ENCODE measurements at regions not wholly inside any gene's neighbourhood (a gene's known extent, or its start where the extent isn't known, plus 50 kb on each side); places are given as distances from the start of the nearest gene placed in this dataset.

DNA sequence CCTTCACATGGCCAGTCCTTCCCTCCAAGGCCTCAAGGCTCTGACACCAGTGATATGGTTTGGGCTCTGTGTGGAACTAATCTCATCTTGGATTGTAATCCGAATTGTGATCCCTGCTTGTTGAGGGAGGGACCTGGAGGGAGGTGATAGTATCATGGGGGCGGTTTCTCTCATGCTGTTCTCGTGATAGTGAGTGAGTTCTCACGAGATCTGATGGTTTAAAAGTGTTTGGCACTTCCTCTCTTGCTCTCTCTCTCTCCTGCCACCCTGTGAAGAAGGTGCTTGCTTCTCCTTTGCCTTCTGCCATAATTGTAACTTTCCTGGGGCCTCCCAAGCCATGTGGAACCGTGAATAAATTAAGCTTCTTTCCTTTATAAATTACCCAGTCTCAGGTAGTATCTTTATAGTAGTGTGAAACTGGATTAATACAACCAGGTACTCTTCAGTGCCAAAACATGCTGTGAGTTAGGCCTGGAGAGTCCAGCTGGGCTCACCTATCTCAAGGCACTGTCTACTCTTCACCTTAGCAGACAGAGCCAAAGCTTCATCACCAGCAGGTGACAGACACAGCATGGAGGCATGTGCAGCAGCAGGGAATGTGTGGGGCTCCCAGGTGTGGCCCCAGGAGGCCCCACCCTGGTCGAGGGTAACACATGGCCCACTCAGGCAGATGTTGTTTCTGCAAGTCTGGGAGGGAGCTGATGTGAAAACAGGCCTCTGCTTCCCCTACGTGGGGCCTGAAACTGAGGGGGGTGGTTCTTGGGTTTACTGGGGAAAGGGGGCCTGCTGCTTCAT lies 97.5 kb upstream of the CDYL start:
- H3K9me2 ChIP-seq (ENCODE audit: insufficient read depth): 0 out of 2 replicates have a peak, but pooled peaks cover 6% of the 10 kb centered on the region
- H3F3A ChIP-seq (replicated peaks; ENCODE audit: low read depth): no peaks in the 10 kb centered on the region
- H3K79me2 ChIP-seq (replicated peaks; ENCODE audit: insufficient read depth): no peaks in the 10 kb centered on the region
- no peaks in the 10 kb centered on the region for H3K36me3 ChIP-seq (ENCODE audit: insufficient read depth)
- ATAC-seq: no peak
- Mint-ChIP-seq H3K27ac (no peak overlapping the region), H3K4me3 (no peak overlapping the region), H3K27me3 (ENCODE audit: insufficient read depth, low read depth, poor library complexity) (peaks cover 5% of the 10 kb centered on the region), H3K4me1 (peaks cover 24% of the 10 kb centered on the region), H3K36me3 (ENCODE audit: low read depth) (no peaks in the 10 kb centered on the region; the same call in 2 of the 3 replicates), H3K9me3 (no peaks in the 10 kb centered on the region)
- no peak overlapping the region for H3K4me2 ChIP-seq
- H3K4me3 ChIP-seq: no peak overlapping the region
- no peaks in the 10 kb centered on the region; the same call in 1 of the 2 replicates for H3K4me1 ChIP-seq (ENCODE audit: insufficient read depth)
- no peak overlapping the region for H3K27ac ChIP-seq (ENCODE audit: low read depth)
- no peaks in the 10 kb centered on the region for H4K20me1 ChIP-seq (replicated peaks; ENCODE audit: insufficient read depth)
- no peak overlapping the region for H2AFZ ChIP-seq
- DNase-seq (ENCODE audit: low spot score): no peak
- TF ChIP-seq ZNF114 (CRISPR knock-in tag; IDR thresholded peaks at IDR 0.05) (no peak), EZH2 (IDR thresholded peaks at IDR 0.05; ENCODE audit: low read depth, unreplicated experiment) (no peak), EZH2phosphoT487 (IDR thresholded peaks at IDR 0.05; ENCODE audit: unreplicated experiment) (no peak), NANOG (IDR thresholded peaks at IDR 0.05; ENCODE audit: borderline replicate concordance) (no peak), POLR2AphosphoS5 (IDR thresholded peaks at IDR 0.05; ENCODE audit: low read depth) (no peak), ZNF331 (CRISPR knock-in tag; IDR thresholded peaks at IDR 0.05; ENCODE audit: low read depth) (no peak), JUNB (IDR thresholded peaks at IDR 0.05; ENCODE audit: unreplicated experiment) (no peak), STAT1 (IDR thresholded peaks at IDR 0.05; ENCODE audit: unreplicated experiment) (no peak), CREB1 (CRISPR knock-in tag; IDR thresholded peaks at IDR 0.05; ENCODE audit: low read depth) (no peak)
- TF ChIP-seq, protein P1, sequence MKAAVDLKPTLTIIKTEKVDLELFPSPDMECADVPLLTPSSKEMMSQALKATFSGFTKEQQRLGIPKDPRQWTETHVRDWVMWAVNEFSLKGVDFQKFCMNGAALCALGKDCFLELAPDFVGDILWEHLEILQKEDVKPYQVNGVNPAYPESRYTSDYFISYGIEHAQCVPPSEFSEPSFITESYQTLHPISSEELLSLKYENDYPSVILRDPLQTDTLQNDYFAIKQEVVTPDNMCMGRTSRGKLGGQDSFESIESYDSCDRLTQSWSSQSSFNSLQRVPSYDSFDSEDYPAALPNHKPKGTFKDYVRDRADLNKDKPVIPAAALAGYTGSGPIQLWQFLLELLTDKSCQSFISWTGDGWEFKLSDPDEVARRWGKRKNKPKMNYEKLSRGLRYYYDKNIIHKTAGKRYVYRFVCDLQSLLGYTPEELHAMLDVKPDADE (IDR thresholded peaks at IDR 0.05): no peak
- TF ChIP-seq, protein P2, sequence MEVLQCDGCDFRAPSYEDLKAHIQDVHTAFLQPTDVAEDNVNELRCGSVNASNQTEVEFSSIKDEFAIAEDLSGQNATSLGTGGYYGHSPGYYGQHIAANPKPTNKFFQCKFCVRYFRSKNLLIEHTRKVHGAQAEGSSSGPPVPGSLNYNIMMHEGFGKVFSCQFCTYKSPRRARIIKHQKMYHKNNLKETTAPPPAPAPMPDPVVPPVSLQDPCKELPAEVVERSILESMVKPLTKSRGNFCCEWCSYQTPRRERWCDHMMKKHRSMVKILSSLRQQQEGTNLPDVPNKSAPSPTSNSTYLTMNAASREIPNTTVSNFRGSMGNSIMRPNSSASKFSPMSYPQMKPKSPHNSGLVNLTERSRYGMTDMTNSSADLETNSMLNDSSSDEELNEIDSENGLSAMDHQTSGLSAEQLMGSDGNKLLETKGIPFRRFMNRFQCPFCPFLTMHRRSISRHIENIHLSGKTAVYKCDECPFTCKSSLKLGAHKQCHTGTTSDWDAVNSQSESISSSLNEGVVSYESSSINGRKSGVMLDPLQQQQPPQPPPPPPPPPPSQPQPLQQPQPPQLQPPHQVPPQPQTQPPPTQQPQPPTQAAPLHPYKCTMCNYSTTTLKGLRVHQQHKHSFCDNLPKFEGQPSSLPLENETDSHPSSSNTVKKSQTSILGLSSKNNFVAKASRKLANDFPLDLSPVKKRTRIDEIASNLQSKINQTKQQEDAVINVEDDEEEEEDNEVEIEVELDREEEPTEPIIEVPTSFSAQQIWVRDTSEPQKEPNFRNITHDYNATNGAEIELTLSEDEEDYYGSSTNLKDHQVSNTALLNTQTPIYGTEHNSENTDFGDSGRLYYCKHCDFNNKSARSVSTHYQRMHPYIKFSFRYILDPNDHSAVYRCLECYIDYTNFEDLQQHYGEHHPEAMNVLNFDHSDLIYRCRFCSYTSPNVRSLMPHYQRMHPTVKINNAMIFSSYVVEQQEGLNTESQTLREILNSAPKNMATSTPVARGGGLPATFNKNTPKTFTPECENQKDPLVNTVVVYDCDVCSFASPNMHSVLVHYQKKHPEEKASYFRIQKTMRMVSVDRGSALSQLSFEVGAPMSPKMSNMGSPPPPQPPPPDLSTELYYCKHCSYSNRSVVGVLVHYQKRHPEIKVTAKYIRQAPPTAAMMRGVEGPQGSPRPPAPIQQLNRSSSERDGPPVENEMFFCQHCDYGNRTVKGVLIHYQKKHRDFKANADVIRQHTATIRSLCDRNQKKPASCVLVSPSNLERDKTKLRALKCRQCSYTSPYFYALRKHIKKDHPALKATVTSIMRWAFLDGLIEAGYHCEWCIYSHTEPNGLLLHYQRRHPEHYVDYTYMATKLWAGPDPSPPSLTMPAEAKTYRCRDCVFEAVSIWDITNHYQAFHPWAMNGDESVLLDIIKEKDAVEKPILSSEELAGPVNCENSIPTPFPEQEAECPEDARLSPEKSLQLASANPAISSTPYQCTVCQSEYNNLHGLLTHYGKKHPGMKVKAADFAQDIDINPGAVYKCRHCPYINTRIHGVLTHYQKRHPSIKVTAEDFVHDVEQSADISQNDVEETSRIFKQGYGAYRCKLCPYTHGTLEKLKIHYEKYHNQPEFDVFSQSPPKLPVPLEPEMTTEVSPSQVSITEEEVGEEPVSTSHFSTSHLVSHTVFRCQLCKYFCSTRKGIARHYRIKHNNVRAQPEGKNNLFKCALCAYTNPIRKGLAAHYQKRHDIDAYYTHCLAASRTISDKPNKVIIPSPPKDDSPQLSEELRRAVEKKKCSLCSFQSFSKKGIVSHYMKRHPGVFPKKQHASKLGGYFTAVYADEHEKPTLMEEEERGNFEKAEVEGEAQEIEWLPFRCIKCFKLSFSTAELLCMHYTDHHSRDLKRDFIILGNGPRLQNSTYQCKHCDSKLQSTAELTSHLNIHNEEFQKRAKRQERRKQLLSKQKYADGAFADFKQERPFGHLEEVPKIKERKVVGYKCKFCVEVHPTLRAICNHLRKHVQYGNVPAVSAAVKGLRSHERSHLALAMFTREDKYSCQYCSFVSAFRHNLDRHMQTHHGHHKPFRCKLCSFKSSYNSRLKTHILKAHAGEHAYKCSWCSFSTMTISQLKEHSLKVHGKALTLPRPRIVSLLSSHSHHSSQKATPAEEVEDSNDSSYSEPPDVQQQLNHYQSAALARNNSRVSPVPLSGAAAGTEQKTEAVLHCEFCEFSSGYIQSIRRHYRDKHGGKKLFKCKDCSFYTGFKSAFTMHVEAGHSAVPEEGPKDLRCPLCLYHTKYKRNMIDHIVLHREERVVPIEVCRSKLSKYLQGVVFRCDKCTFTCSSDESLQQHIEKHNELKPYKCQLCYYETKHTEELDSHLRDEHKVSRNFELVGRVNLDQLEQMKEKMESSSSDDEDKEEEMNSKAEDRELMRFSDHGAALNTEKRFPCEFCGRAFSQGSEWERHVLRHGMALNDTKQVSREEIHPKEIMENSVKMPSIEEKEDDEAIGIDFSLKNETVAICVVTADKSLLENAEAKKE (CRISPR knock-in tag; IDR thresholded peaks at IDR 0.05): no peak
- TF ChIP-seq, protein P3, sequence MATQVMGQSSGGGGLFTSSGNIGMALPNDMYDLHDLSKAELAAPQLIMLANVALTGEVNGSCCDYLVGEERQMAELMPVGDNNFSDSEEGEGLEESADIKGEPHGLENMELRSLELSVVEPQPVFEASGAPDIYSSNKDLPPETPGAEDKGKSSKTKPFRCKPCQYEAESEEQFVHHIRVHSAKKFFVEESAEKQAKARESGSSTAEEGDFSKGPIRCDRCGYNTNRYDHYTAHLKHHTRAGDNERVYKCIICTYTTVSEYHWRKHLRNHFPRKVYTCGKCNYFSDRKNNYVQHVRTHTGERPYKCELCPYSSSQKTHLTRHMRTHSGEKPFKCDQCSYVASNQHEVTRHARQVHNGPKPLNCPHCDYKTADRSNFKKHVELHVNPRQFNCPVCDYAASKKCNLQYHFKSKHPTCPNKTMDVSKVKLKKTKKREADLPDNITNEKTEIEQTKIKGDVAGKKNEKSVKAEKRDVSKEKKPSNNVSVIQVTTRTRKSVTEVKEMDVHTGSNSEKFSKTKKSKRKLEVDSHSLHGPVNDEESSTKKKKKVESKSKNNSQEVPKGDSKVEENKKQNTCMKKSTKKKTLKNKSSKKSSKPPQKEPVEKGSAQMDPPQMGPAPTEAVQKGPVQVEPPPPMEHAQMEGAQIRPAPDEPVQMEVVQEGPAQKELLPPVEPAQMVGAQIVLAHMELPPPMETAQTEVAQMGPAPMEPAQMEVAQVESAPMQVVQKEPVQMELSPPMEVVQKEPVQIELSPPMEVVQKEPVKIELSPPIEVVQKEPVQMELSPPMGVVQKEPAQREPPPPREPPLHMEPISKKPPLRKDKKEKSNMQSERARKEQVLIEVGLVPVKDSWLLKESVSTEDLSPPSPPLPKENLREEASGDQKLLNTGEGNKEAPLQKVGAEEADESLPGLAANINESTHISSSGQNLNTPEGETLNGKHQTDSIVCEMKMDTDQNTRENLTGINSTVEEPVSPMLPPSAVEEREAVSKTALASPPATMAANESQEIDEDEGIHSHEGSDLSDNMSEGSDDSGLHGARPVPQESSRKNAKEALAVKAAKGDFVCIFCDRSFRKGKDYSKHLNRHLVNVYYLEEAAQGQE (IDR thresholded peaks at IDR 0.05; ENCODE audit: unreplicated experiment): no peak
- H3K27me3 ChIP-seq (ENCODE audit: insufficient read depth): no peaks in the 10 kb centered on the region

Data from GM23338 (cell line).